ENCODE measurements at regions not wholly inside any gene's neighbourhood (a gene's known extent, or its start where the extent isn't known, plus 50 kb on each side); places are given as distances from the start of the nearest gene placed in this dataset.

DNA sequence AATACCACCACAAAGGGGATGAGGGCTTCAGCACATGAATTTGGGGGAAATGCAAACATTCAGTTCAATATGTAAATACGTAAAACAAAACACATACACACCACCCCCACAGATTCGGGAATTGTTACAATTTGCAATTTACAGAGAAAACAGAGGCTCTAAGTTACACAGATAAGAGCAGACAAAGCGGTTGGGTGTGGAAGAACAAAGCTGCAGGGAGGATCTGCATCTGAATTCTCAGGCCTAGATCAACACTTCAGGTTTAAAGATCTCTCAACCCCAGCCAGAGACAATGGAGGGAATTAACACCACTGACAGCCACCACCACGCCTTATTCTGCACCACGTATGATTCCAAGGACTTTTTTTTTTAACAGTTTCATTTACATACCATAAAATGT lies 375.5 kb downstream of the BCL11B start:
- no TSS peak for BruUV-seq (replicated peaks)
- Histone ChIP-seq H3K9me1 (ENCODE audit: insufficient read depth, low read length) (no peaks in the 10 kb centered on the region), H2BK20ac (ENCODE audit: low read depth, low read length) (no peak overlapping the region), H3K4me3 (ENCODE audit: insufficient read depth, low read depth, low read length) (no peak overlapping the region), H3K4ac (ENCODE audit: low read depth, low read length) (no peak overlapping the region), H4K20me1 (ENCODE audit: insufficient read depth, low read length) (no peaks in the 10 kb centered on the region), H2AK9ac (replicated peaks; ENCODE audit: low read depth, low read length, poor library complexity) (no peak overlapping the region), H4K8ac (ENCODE audit: low read depth in 2 of 2, low read length in 2 of 2) (no peak overlapping the region), H3K36me3 (ENCODE audit: control insufficient read depth, insufficient read depth, low read length) (no peaks in the 10 kb centered on the region), H2BK15ac (ENCODE audit: low read depth, low read length) (no peak overlapping the region), H2AK5ac (ENCODE audit: low read depth, low read length) (no peak overlapping the region), H3K27ac (ENCODE audit: insufficient read depth, low read length) (no peak overlapping the region), H3K4me2 (ENCODE audit: low read depth, low read length) (no peak overlapping the region), H3K27me3 (ENCODE audit: control insufficient read depth, insufficient read depth, low read length) (no peaks in the 10 kb centered on the region), H2BK5ac (ENCODE audit: low read depth, low read length, poor library complexity, severe bottlenecking) (no peak overlapping the region), H3K14ac (replicated peaks; ENCODE audit: low read depth, low read length) (no peak overlapping the region), H3K56ac (ENCODE audit: extremely low read depth, insufficient read depth, low read length) (no peak overlapping the region), H3K4me1 (ENCODE audit: control insufficient read depth, insufficient read depth, low read length) (no peaks in the 10 kb centered on the region), H4K91ac (ENCODE audit: insufficient read depth, low read depth, low read length) (no peak overlapping the region), H3K18ac (ENCODE audit: low read depth, low read length) (no peak overlapping the region), H3K79me1 (ENCODE audit: low read depth in 1 of 2, low read length in 2 of 2) (no peaks in the 10 kb centered on the region), H4K5ac (ENCODE audit: low read depth, low read length) (no peak overlapping the region), H3K23ac (ENCODE audit: low read depth, low read length) (no peak overlapping the region), H3K9ac (ENCODE audit: low read depth, low read length) (no peak overlapping the region), H2AFZ (replicated peaks; ENCODE audit: low read length, poor library complexity) (no peak overlapping the region), H3K9me3 (ENCODE audit: control insufficient read depth, insufficient read depth, low read length) (peaks cover 51% of the 10 kb centered on the region), H2BK120ac (ENCODE audit: low read depth, low read length) (no peak overlapping the region)
- ChIA-PET CTCF (no interaction called here), POLR2A (ENCODE audit: unreplicated experiment) (no interaction called here)
- DNase-seq (no peak), ATAC-seq (ENCODE audit: low read depth) (no peak)
- in situ Hi-C loops (cut with MboI; ENCODE audit: low sequenced_read_pairs) (no loop called here), intact Hi-C loops (cut with micrococcal nuclease) (no loop called here), dilution Hi-C loops (cut with HindIII; ENCODE audit: low sequenced_read_pairs, unreplicated experiment) (no loop called here)
- no CpG with 5 or more reads among the region's 5 CpGs for WGBS, 2 experiments (ENCODE audit: extremely low coverage in 2 of 2, insufficient read length in 1 of 2)
- TF ChIP-seq, protein P1, sequence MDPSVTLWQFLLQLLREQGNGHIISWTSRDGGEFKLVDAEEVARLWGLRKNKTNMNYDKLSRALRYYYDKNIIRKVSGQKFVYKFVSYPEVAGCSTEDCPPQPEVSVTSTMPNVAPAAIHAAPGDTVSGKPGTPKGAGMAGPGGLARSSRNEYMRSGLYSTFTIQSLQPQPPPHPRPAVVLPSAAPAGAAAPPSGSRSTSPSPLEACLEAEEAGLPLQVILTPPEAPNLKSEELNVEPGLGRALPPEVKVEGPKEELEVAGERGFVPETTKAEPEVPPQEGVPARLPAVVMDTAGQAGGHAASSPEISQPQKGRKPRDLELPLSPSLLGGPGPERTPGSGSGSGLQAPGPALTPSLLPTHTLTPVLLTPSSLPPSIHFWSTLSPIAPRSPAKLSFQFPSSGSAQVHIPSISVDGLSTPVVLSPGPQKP (IDR thresholded peaks at IDR 0.05; ENCODE audit: borderline replicate concordance, low read depth, low read length): no peak
- TF ChIP-seq SMC3 (IDR thresholded peaks at IDR 0.05; ENCODE audit: low read depth, low read length) (no peak), RCOR1 (IDR thresholded peaks at IDR 0.05; ENCODE audit: insufficient replicate concordance, low read length) (no peak), MAFK (IDR thresholded peaks at IDR 0.05; ENCODE audit: low read depth, low read length) (no peak), CHD1 (IDR thresholded peaks at IDR 0.05; ENCODE audit: low read depth, low read length) (no peak), CEBPB (IDR thresholded peaks at IDR 0.05; ENCODE audit: low read depth, low read length) (no peak), CTCF (conservative IDR thresholded peaks at IDR 0.05; ENCODE audit: low read depth, low read length) (no peak), MAZ (IDR thresholded peaks at IDR 0.05; ENCODE audit: borderline replicate concordance, low read depth, low read length) (no peak)
- TF ChIP-seq, protein P2, sequence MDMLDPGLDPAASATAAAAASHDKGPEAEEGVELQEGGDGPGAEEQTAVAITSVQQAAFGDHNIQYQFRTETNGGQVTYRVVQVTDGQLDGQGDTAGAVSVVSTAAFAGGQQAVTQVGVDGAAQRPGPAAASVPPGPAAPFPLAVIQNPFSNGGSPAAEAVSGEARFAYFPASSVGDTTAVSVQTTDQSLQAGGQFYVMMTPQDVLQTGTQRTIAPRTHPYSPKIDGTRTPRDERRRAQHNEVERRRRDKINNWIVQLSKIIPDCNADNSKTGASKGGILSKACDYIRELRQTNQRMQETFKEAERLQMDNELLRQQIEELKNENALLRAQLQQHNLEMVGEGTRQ (IDR thresholded peaks at IDR 0.05; ENCODE audit: low read depth, low read length): no peak

All from IMR-90 (cell line).